CD4-positive, CD25-positive, alpha-beta regulatory T cell (primary cell): ENCODE measurements at regions not wholly inside any gene's neighbourhood (a gene's known extent, or its start where the extent isn't known, plus 50 kb on each side); places are given as distances from the start of the nearest gene placed in this dataset.

Experiments used
- ATAC-seq, 2 donors: fragments of 150-1000 bp; cut with Tn5 transposase; one replicate each; pipeline ENCODE4 v1.10.0; 2021; ENCODE audit warnings: low read depth in 2 of 2, moderate number of reproducible peaks in 2 of 2, moderate library complexity in 1 of 2
- DNase-seq, 3 donors: peaks; one replicate each; pipeline versions ENCODE4 v3.0.0 to v3.0.0-alpha.2; 2012 to 2022; ENCODE audit warnings: mixed read lengths in 1 of 3
- H3K27ac ChIP-seq: one replicate; pipeline ENCODE4 v1.7.0; 2013; ENCODE audit warnings: mild to moderate bottlenecking, low read length; ENCODE audit not compliant: insufficient read depth, poor library complexity, severe bottlenecking
- H3K27me3 ChIP-seq: one replicate; pipeline ENCODE4 v1.7.0; 2013; ENCODE audit warnings: low read length; ENCODE audit not compliant: control insufficient read depth, insufficient read depth
- H3K36me3 ChIP-seq: one replicate; pipeline ENCODE4 v1.7.0; 2013; ENCODE audit warnings: mild to moderate bottlenecking, low read length, moderate library complexity; ENCODE audit not compliant: control insufficient read depth, insufficient read depth
- H3K4me1 ChIP-seq: 2 replicates; pipeline ENCODE4 v1.7.0; 2013; ENCODE audit warnings: mild to moderate bottlenecking, low read length; ENCODE audit not compliant: insufficient read depth, control insufficient read depth, poor library complexity, severe bottlenecking
- H3K4me3 ChIP-seq: one replicate; pipeline ENCODE4 v1.7.0; 2013; ENCODE audit warnings: low read depth, mild to moderate bottlenecking, low read length, moderate library complexity
- H3K9me3 ChIP-seq, 2 experiments: 1 replicate in 1 of 2; 2 replicates in 1 of 2; pipeline ENCODE4 v1.7.0; 2013; ENCODE audit warnings: low read length in 2 of 2, mild to moderate bottlenecking in 1 of 2, moderate library complexity in 1 of 2; ENCODE audit not compliant: control insufficient read depth in 2 of 2
- H3K27ac Mint-ChIP-seq, 3 donors: one replicate each; pipeline ENCODE4 v1.8.0; 2020 to 2022; ENCODE audit warnings: mild to moderate bottlenecking in 3 of 3, mixed read lengths in 3 of 3, moderate library complexity in 2 of 3
- H3K27me3 Mint-ChIP-seq: one replicate; pipeline ENCODE4 v1.8.0; 2022; ENCODE audit warnings: mild to moderate bottlenecking, mixed read lengths
- H3K36me3 Mint-ChIP-seq: one replicate; pipeline ENCODE4 v1.8.0; 2020; ENCODE audit warnings: mixed read lengths
- H3K4me1 Mint-ChIP-seq, 4 donors: one replicate each; pipeline ENCODE4 v1.8.0; 2020 to 2022; ENCODE audit warnings: mixed read lengths in 4 of 4, mild to moderate bottlenecking in 1 of 4
- H3K4me3 Mint-ChIP-seq, 4 donors: one replicate each; pipeline ENCODE4 v1.8.0; 2020 to 2022; ENCODE audit warnings: mild to moderate bottlenecking in 4 of 4, mixed read lengths in 4 of 4, moderate library complexity in 3 of 4
- H3K9me3 Mint-ChIP-seq, 7 donors: one replicate each; pipeline ENCODE4 v1.8.0; 2020 to 2022; ENCODE audit warnings: mixed read lengths in 7 of 7, mild to moderate bottlenecking in 3 of 7, moderate library complexity in 2 of 7

- no peak overlapping the region for H3K4me3 Mint-ChIP-seq
- no peaks in the 10 kb centered on the region for H3K36me3 Mint-ChIP-seq
- no peaks in the 10 kb centered on the region for H3K27me3 ChIP-seq
- ATAC-seq (no peak), DNase-seq (no peak)
- H3K36me3 ChIP-seq, result no peaks in the 10 kb centered on the region
- H3K4me1 Mint-ChIP-seq, result peaks cover 0 to 5% (median 0%) of the 10 kb centered on the region in 4 donors
- no peak overlapping the region for H3K27ac Mint-ChIP-seq
- no peaks in the 10 kb centered on the region for H3K4me1 ChIP-seq
- H3K27ac ChIP-seq, result no peak overlapping the region
- H3K9me3 Mint-ChIP-seq, result peaks cover 0 to 10% (median 3%) of the 10 kb centered on the region in 7 donors
- no peak overlapping the region for H3K4me3 ChIP-seq
- no peaks in the 10 kb centered on the region for H3K9me3 ChIP-seq
- H3K27me3 Mint-ChIP-seq, result no peaks in the 10 kb centered on the region
These were observed 1129.6 kb downstream of the PDHA2 start for GRCh38 chr4:96969455-96969854.

- Histone ChIP-seq H3K27me3 (no peaks in the 10 kb centered on the region), H3K4me3 (no peak overlapping the region), H3K36me3 (no peaks in the 10 kb centered on the region), H3K9me3 (no peaks in the 10 kb centered on the region), H3K27ac (no peak overlapping the region), H3K4me1 (no peaks in the 10 kb centered on the region)
- no peak overlapping the region for H3K4me3 Mint-ChIP-seq
- ATAC-seq (no peak), DNase-seq (no peak)
- no peaks in the 10 kb centered on the region for H3K27me3 Mint-ChIP-seq
- no peaks in the 10 kb centered on the region for H3K36me3 Mint-ChIP-seq
- H3K9me3 Mint-ChIP-seq, result peaks cover 0 to 9% (median 1%) of the 10 kb centered on the region in 7 donors
- H3K4me1 Mint-ChIP-seq, result peaks cover 0 to 5% (median 0%) of the 10 kb centered on the region in 4 donors
- H3K27ac Mint-ChIP-seq, result no peak overlapping the region
These were observed 1133.0 kb downstream of the PDHA2 start for GRCh38 chr4:96972920-96973319.

GRCh38 chr4:96974295-96974694, 1134.4 kb downstream of the PDHA2 start:
- Histone ChIP-seq H3K27ac (no peak overlapping the region), H3K4me3 (no peak overlapping the region), H3K27me3 (no peaks in the 10 kb centered on the region), H3K4me1 (no peaks in the 10 kb centered on the region), H3K9me3 (no peaks in the 10 kb centered on the region), H3K36me3 (no peaks in the 10 kb centered on the region)
- H3K9me3 Mint-ChIP-seq, result peaks cover 0 to 12% (median 1%) of the 10 kb centered on the region in 7 donors
- no peak overlapping the region for H3K27ac Mint-ChIP-seq
- DNase-seq, result no peak
- H3K4me3 Mint-ChIP-seq, result no peak overlapping the region
- peaks cover 0 to 5% (median 0%) of the 10 kb centered on the region in 4 donors for H3K4me1 Mint-ChIP-seq
- no peaks in the 10 kb centered on the region for H3K27me3 Mint-ChIP-seq
- no peak for ATAC-seq
- H3K36me3 Mint-ChIP-seq, result no peaks in the 10 kb centered on the region

GRCh38 chr4:96983830-96984229, 1143.9 kb downstream of the PDHA2 start:
- Mint-ChIP-seq H3K27me3 (no peaks in the 10 kb centered on the region), H3K4me1 (no peaks in the 10 kb centered on the region), H3K4me3 (no peak overlapping the region), H3K9me3 (peaks cover 0 to 20% (median 4%) of the 10 kb centered on the region in 7 donors), H3K27ac (no peak overlapping the region), H3K36me3 (no peaks in the 10 kb centered on the region)
- no peaks in the 10 kb centered on the region for H3K36me3 ChIP-seq
- H3K27me3 ChIP-seq, result no peaks in the 10 kb centered on the region
- no peak overlapping the region for H3K4me3 ChIP-seq
- no peaks in the 10 kb centered on the region for H3K4me1 ChIP-seq
- H3K27ac ChIP-seq, result no peak overlapping the region
- no peaks in the 10 kb centered on the region for H3K9me3 ChIP-seq
- DNase-seq (no peak), ATAC-seq (no peak)

- Mint-ChIP-seq H3K27ac (no peak overlapping the region), H3K4me1 (no peaks in the 10 kb centered on the region)
These were observed 1146.9 kb downstream of the PDHA2 start for GRCh38 chr4:96986816-96987215.

GRCh38 chr4:96991083-96991482, 1151.2 kb downstream of the PDHA2 start:
- no peaks in the 10 kb centered on the region for H3K36me3 Mint-ChIP-seq
- no peak for DNase-seq
- no peak overlapping the region for H3K27ac Mint-ChIP-seq
- ATAC-seq, result no peak
- H3K27me3 ChIP-seq, result no peaks in the 10 kb centered on the region
- no peaks in the 10 kb centered on the region for H3K4me1 Mint-ChIP-seq
- H3K27me3 Mint-ChIP-seq, result no peaks in the 10 kb centered on the region
- peaks cover 0 to 11% (median 2%) of the 10 kb centered on the region in 7 donors for H3K9me3 Mint-ChIP-seq
- no peak overlapping the region for H3K4me3 Mint-ChIP-seq
- no peaks in the 10 kb centered on the region for H3K9me3 ChIP-seq
- H3K36me3 ChIP-seq, result no peaks in the 10 kb centered on the region
- no peaks in the 10 kb centered on the region for H3K4me1 ChIP-seq
- H3K27ac ChIP-seq, result no peak overlapping the region
- H3K4me3 ChIP-seq, result no peak overlapping the region

More at GRCh38 chr4:96986816-96987215, 1146.9 kb downstream of the PDHA2 start:
- Histone ChIP-seq H3K27ac (no peak overlapping the region), H3K4me3 (no peak overlapping the region), H3K4me1 (no peaks in the 10 kb centered on the region), H3K9me3 (no peaks in the 10 kb centered on the region), H3K36me3 (no peaks in the 10 kb centered on the region), H3K27me3 (no peaks in the 10 kb centered on the region)
- Mint-ChIP-seq H3K27me3 (no peaks in the 10 kb centered on the region), H3K4me3 (no peak overlapping the region), H3K36me3 (no peaks in the 10 kb centered on the region), H3K9me3 (peaks cover 0 to 15% (median 3%) of the 10 kb centered on the region in 7 donors)
- no peak for DNase-seq
- ATAC-seq, result no peak

GRCh38 chr4:96992443-96992842, 1150.8 kb downstream of the STPG2 start:
- DNase-seq (no peak), ATAC-seq (no peak)
- Histone ChIP-seq H3K27ac (no peak overlapping the region), H3K27me3 (no peaks in the 10 kb centered on the region), H3K36me3 (no peaks in the 10 kb centered on the region), H3K4me1 (no peaks in the 10 kb centered on the region), H3K9me3 (no peaks in the 10 kb centered on the region), H3K4me3 (no peak overlapping the region)
- H3K4me1 Mint-ChIP-seq, result no peaks in the 10 kb centered on the region
- no peak overlapping the region for H3K4me3 Mint-ChIP-seq
- H3K27me3 Mint-ChIP-seq, result no peaks in the 10 kb centered on the region
- no peaks in the 10 kb centered on the region for H3K36me3 Mint-ChIP-seq
- no peak overlapping the region for H3K27ac Mint-ChIP-seq
- peaks cover 0 to 11% (median 2%) of the 10 kb centered on the region in 7 donors for H3K9me3 Mint-ChIP-seq

GRCh38 chr4:96993560-96993959, 1149.7 kb downstream of the STPG2 start:
- Mint-ChIP-seq H3K27me3 (no peaks in the 10 kb centered on the region), H3K36me3 (no peaks in the 10 kb centered on the region), H3K4me1 (no peaks in the 10 kb centered on the region), H3K4me3 (no peak overlapping the region), H3K9me3 (peaks cover 0 to 8% (median 4%) of the 10 kb centered on the region in 7 donors), H3K27ac (no peak overlapping the region)
- Histone ChIP-seq H3K36me3 (no peaks in the 10 kb centered on the region), H3K4me3 (no peak overlapping the region), H3K9me3 (no peaks in the 10 kb centered on the region), H3K27me3 (no peaks in the 10 kb centered on the region), H3K27ac (no peak overlapping the region), H3K4me1 (no peaks in the 10 kb centered on the region)
- ATAC-seq (no peak), DNase-seq (no peak)
